ENCODE measurements at regions not wholly inside any gene's neighbourhood (a gene's known extent, or its start where the extent isn't known, plus 50 kb on each side); places are given as distances from the start of the nearest gene placed in this dataset.

GRCh38 chr5:3734632-3735031 is 139.0 kb downstream of the IRX1 start:
- Histone ChIP-seq H4K20me1 (ENCODE audit: insufficient read depth, low read length) (no peaks in the 10 kb centered on the region), H3K4me2 (ENCODE audit: low read depth, low read length) (no peak overlapping the region), H3F3A (ENCODE audit: insufficient read depth, low read length) (no peaks in the 10 kb centered on the region), H3K9me3 (replicated peaks; ENCODE audit: insufficient read depth, low read length) (no peaks in the 10 kb centered on the region), H3K27me3 (replicated peaks; ENCODE audit: insufficient read depth, low read length) (no peaks in the 10 kb centered on the region), H3K27ac (ENCODE audit: low read length) (no peak overlapping the region), H3K9me2 (replicated peaks; ENCODE audit: insufficient read depth, low read length) (no peaks in the 10 kb centered on the region), H3K9ac (ENCODE audit: low read length) (no peak overlapping the region), H3K36me3 (replicated peaks; ENCODE audit: insufficient read depth, low read length) (no peaks in the 10 kb centered on the region), H2AFZ (ENCODE audit: low read length) (no peak overlapping the region), H3K4me1 (ENCODE audit: low read length) (no peaks in the 10 kb centered on the region), H3K4me3 (ENCODE audit: low read length) (no peak overlapping the region), H3K79me2 (ENCODE audit: low read length) (no peaks in the 10 kb centered on the region)
- no peak for TF ChIP-seq CTCF (IDR thresholded peaks at IDR 0.05; ENCODE audit: low read length)
- TF ChIP-seq EZH2phosphoT487 (IDR thresholded peaks at IDR 0.05; ENCODE audit: low read length), result no peak
- TF ChIP-seq EZH2 (optimal IDR thresholded peaks at IDR 0.05; ENCODE audit: low read depth, low read length), result no peak
- DNase-seq, result no peak

- no peaks in the 10 kb centered on the region for H3K9me3 ChIP-seq (replicated peaks; ENCODE audit: insufficient read depth, low read length)
- DNase-seq, result no peak
- TF ChIP-seq EZH2phosphoT487 (IDR thresholded peaks at IDR 0.05; ENCODE audit: low read length) (no peak), EZH2 (optimal IDR thresholded peaks at IDR 0.05; ENCODE audit: low read depth, low read length) (no peak), CTCF (IDR thresholded peaks at IDR 0.05; ENCODE audit: low read length) (no peak)
Observed at GRCh38 chr5:3736466-3736865, 140.8 kb downstream of the IRX1 start.

DNA sequence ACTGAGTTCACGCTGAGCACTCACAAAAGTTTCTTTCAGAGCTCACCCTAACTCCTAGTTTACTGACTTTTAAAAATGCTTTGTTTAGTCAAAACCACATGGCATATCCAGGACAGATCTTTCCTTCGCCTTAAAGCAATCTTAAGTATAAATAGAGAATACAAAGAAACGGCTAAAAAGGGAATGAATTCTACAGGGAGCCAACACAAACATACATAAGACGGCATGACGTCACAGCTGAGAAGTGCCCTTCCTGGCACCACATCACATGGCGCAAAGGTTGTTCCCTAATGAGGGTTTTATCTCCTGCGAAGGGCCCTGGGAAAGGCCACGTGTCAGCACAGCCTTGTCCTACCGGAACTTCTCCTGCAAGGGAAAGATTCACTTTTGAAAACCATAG is 141.3 kb downstream of the IRX1 start:
- TF ChIP-seq CTCF (IDR thresholded peaks at IDR 0.05; ENCODE audit: low read length) (no peak), EZH2 (optimal IDR thresholded peaks at IDR 0.05; ENCODE audit: low read depth, low read length) (no peak), EZH2phosphoT487 (IDR thresholded peaks at IDR 0.05; ENCODE audit: low read length) (no peak)
- Histone ChIP-seq H3K4me1 (ENCODE audit: low read length) (no peaks in the 10 kb centered on the region), H3K27me3 (replicated peaks; ENCODE audit: insufficient read depth, low read length) (no peaks in the 10 kb centered on the region), H3K9ac (ENCODE audit: low read length) (no peak overlapping the region), H3K4me2 (ENCODE audit: low read depth, low read length) (no peak overlapping the region), H4K20me1 (ENCODE audit: insufficient read depth, low read length) (no peaks in the 10 kb centered on the region), H3K36me3 (replicated peaks; ENCODE audit: insufficient read depth, low read length) (no peaks in the 10 kb centered on the region), H3K79me2 (ENCODE audit: low read length) (no peaks in the 10 kb centered on the region), H3K9me3 (replicated peaks; ENCODE audit: insufficient read depth, low read length) (no peaks in the 10 kb centered on the region), H3K9me2 (replicated peaks; ENCODE audit: insufficient read depth, low read length) (no peaks in the 10 kb centered on the region), H3K4me3 (ENCODE audit: low read length) (no peak overlapping the region), H3F3A (ENCODE audit: insufficient read depth, low read length) (no peaks in the 10 kb centered on the region), H2AFZ (ENCODE audit: low read length) (no peak overlapping the region), H3K27ac (ENCODE audit: low read length) (no peak overlapping the region)
- no peak for DNase-seq

More at GRCh38 chr5:3736466-3736865, 140.8 kb downstream of the IRX1 start:
- Histone ChIP-seq H3K9me2 (replicated peaks; ENCODE audit: insufficient read depth, low read length) (no peaks in the 10 kb centered on the region), H4K20me1 (ENCODE audit: insufficient read depth, low read length) (no peaks in the 10 kb centered on the region), H3K27me3 (replicated peaks; ENCODE audit: insufficient read depth, low read length) (no peaks in the 10 kb centered on the region), H3K4me2 (ENCODE audit: low read depth, low read length) (no peak overlapping the region), H3K79me2 (ENCODE audit: low read length) (no peaks in the 10 kb centered on the region), H3K27ac (ENCODE audit: low read length) (no peak overlapping the region), H3K4me3 (ENCODE audit: low read length) (no peak overlapping the region), H3F3A (ENCODE audit: insufficient read depth, low read length) (no peaks in the 10 kb centered on the region), H3K4me1 (ENCODE audit: low read length) (no peaks in the 10 kb centered on the region), H3K9ac (ENCODE audit: low read length) (no peak overlapping the region), H2AFZ (ENCODE audit: low read length) (no peak overlapping the region), H3K36me3 (replicated peaks; ENCODE audit: insufficient read depth, low read length) (no peaks in the 10 kb centered on the region)

All from MM.1S (cell line).